SH-SY5Y (cell line): ENCODE measurements at regions not wholly inside any gene's neighbourhood (a gene's known extent, or its start where the extent isn't known, plus 50 kb on each side); places are given as distances from the start of the nearest gene placed in this dataset.

Source experiments
- GATA2 ChIP-seq: IDR thresholded peaks from 2 replicates; pipeline ENCODE4 v1.6.1; 2011; ENCODE audit warnings: mild to moderate bottlenecking, low read depth, low read length
- GATA3 ChIP-seq: IDR thresholded peaks from 2 replicates; pipeline ENCODE4 v1.6.1; 2011; ENCODE audit warnings: low read depth, mild to moderate bottlenecking, low read length, moderate library complexity

GRCh38 chr20:48393311-48393685 is 434.5 kb downstream of the PREX1 start:
- no peak for TF ChIP-seq GATA2
- no peak for TF ChIP-seq GATA3
